ENCODE measurements at regions not wholly inside any gene's neighbourhood (a gene's known extent, or its start where the extent isn't known, plus 50 kb on each side); places are given as distances from the start of the nearest gene placed in this dataset.

- Histone ChIP-seq H3K27me3 (no peaks in the 10 kb centered on the region), H3K36me3 (no peaks in the 10 kb centered on the region), H3K4me3 (no peak overlapping the region), H3K4me1 (no peaks in the 10 kb centered on the region), H3K9me3 (no peaks in the 10 kb centered on the region), H3K27ac (no peak overlapping the region)
- WGBS, 2 donors (ENCODE audit: low coverage in 1 of 2): 77 to 83% methylated on average over 3 of the region's 3 CpGs
- no peak for ATAC-seq
- TF ChIP-seq EP300 (IDR thresholded peaks at IDR 0.05) (no peak), POLR2A (IDR thresholded peaks at IDR 0.05) (no peak), POLR2AphosphoS5 (IDR thresholded peaks at IDR 0.05) (no peak), CTCF (IDR thresholded peaks at IDR 0.05) (no peak)
Measured at GRCh38 chr13:90246687-90247345, 1100.7 kb upstream of the MIR17HG start.

GRCh38 chr13:90253806-90254205, 1093.7 kb upstream of the MIR17HG start:
- TF ChIP-seq CTCF (IDR thresholded peaks at IDR 0.05): no peak
- no peak for TF ChIP-seq EP300 (IDR thresholded peaks at IDR 0.05)
- no peak for TF ChIP-seq POLR2AphosphoS5 (IDR thresholded peaks at IDR 0.05)
- no peak for TF ChIP-seq POLR2A (IDR thresholded peaks at IDR 0.05)
- H3K4me1 ChIP-seq: no peaks in the 10 kb centered on the region
- no peaks in the 10 kb centered on the region for H3K36me3 ChIP-seq
- H3K9me3 ChIP-seq: peaks cover 0 to 4% (median 0%) of the 10 kb centered on the region in 3 donors
- H3K4me3 ChIP-seq: no peak overlapping the region
- no peak for ATAC-seq
- H3K27me3 ChIP-seq: no peaks in the 10 kb centered on the region
- H3K27ac ChIP-seq: no peak overlapping the region
- 73 to 91% methylated on average over 2 to 5 of the region's 5 CpGs for WGBS, 2 donors (ENCODE audit: low coverage in 1 of 2)

- no peak overlapping the region for H3K27ac ChIP-seq
- H3K4me1 ChIP-seq: no peaks in the 10 kb centered on the region
- WGBS, 2 donors (ENCODE audit: low coverage in 1 of 2): 31 to 69% methylated on average over 2 of the region's 2 CpGs
- ATAC-seq: no peak
- peaks cover 0 to 4% (median 0%) of the 10 kb centered on the region in 3 donors for H3K9me3 ChIP-seq
- H3K4me3 ChIP-seq: no peak overlapping the region
- H3K36me3 ChIP-seq: no peaks in the 10 kb centered on the region
- TF ChIP-seq POLR2A (IDR thresholded peaks at IDR 0.05) (no peak), CTCF (IDR thresholded peaks at IDR 0.05) (no peak), POLR2AphosphoS5 (IDR thresholded peaks at IDR 0.05) (no peak), EP300 (IDR thresholded peaks at IDR 0.05) (no peak)
- H3K27me3 ChIP-seq: no peaks in the 10 kb centered on the region
Measured at GRCh38 chr13:90254437-90254836, 1093.0 kb upstream of the MIR17HG start.

GRCh38 chr13:90256746-90257145, 1090.7 kb upstream of the MIR17HG start:
- 75 to 86% methylated on average over 2 of the region's 2 CpGs for WGBS, 2 donors (ENCODE audit: low coverage in 1 of 2)
- Histone ChIP-seq H3K27me3 (no peaks in the 10 kb centered on the region), H3K4me1 (no peaks in the 10 kb centered on the region), H3K27ac (no peak overlapping the region), H3K4me3 (no peak overlapping the region), H3K36me3 (no peaks in the 10 kb centered on the region), H3K9me3 (peaks cover 0 to 4% (median 0%) of the 10 kb centered on the region in 3 donors)
- no peak for ATAC-seq
- TF ChIP-seq EP300 (IDR thresholded peaks at IDR 0.05) (no peak), POLR2AphosphoS5 (IDR thresholded peaks at IDR 0.05) (no peak), POLR2A (IDR thresholded peaks at IDR 0.05) (no peak), CTCF (IDR thresholded peaks at IDR 0.05) (no peak)

GRCh38 chr13:90258129-90258528, 1089.4 kb upstream of the MIR17HG start:
- ATAC-seq: no peak
- no peaks in the 10 kb centered on the region for H3K4me1 ChIP-seq
- no peaks in the 10 kb centered on the region for H3K9me3 ChIP-seq
- no peaks in the 10 kb centered on the region for H3K27me3 ChIP-seq
- no peak overlapping the region for H3K27ac ChIP-seq
- no peak overlapping the region for H3K4me3 ChIP-seq
- WGBS, 2 donors (ENCODE audit: low coverage in 1 of 2): 100% methylated on average over 1 of the region's 1 CpG
- no peak for TF ChIP-seq POLR2A (IDR thresholded peaks at IDR 0.05)
- no peaks in the 10 kb centered on the region for H3K36me3 ChIP-seq

All from gastroesophageal sphincter (tissue), 4 donors.